CD4-positive, CD25-positive, alpha-beta regulatory T cell (primary cell): ENCODE measurements at regions not wholly inside any gene's neighbourhood (a gene's known extent, or its start where the extent isn't known, plus 50 kb on each side); places are given as distances from the start of the nearest gene placed in this dataset.

Experiments used
- ATAC-seq, 2 donors: fragments of 150-1000 bp; cut with Tn5 transposase; one replicate each; pipeline ENCODE4 v1.10.0; 2021; ENCODE audit warnings: low read depth in 2 of 2, moderate number of reproducible peaks in 2 of 2, moderate library complexity in 1 of 2
- DNase-seq, 3 donors: peaks; one replicate each; pipeline versions ENCODE4 v3.0.0 to v3.0.0-alpha.2; 2012 to 2022; ENCODE audit warnings: mixed read lengths in 1 of 3
- H3K27ac ChIP-seq: one replicate; pipeline ENCODE4 v1.7.0; 2013; ENCODE audit warnings: mild to moderate bottlenecking, low read length; ENCODE audit not compliant: insufficient read depth, poor library complexity, severe bottlenecking
- H3K27me3 ChIP-seq: one replicate; pipeline ENCODE4 v1.7.0; 2013; ENCODE audit warnings: low read length; ENCODE audit not compliant: control insufficient read depth, insufficient read depth
- H3K36me3 ChIP-seq: one replicate; pipeline ENCODE4 v1.7.0; 2013; ENCODE audit warnings: mild to moderate bottlenecking, low read length, moderate library complexity; ENCODE audit not compliant: control insufficient read depth, insufficient read depth
- H3K4me1 ChIP-seq: 2 replicates; pipeline ENCODE4 v1.7.0; 2013; ENCODE audit warnings: mild to moderate bottlenecking, low read length; ENCODE audit not compliant: insufficient read depth, control insufficient read depth, poor library complexity, severe bottlenecking
- H3K4me3 ChIP-seq: one replicate; pipeline ENCODE4 v1.7.0; 2013; ENCODE audit warnings: low read depth, mild to moderate bottlenecking, low read length, moderate library complexity
- H3K9me3 ChIP-seq, 2 experiments: 1 replicate in 1 of 2; 2 replicates in 1 of 2; pipeline ENCODE4 v1.7.0; 2013; ENCODE audit warnings: low read length in 2 of 2, mild to moderate bottlenecking in 1 of 2, moderate library complexity in 1 of 2; ENCODE audit not compliant: control insufficient read depth in 2 of 2
- H3K27ac Mint-ChIP-seq, 3 donors: one replicate each; pipeline ENCODE4 v1.8.0; 2020 to 2022; ENCODE audit warnings: mild to moderate bottlenecking in 3 of 3, mixed read lengths in 3 of 3, moderate library complexity in 2 of 3
- H3K27me3 Mint-ChIP-seq: one replicate; pipeline ENCODE4 v1.8.0; 2022; ENCODE audit warnings: mild to moderate bottlenecking, mixed read lengths
- H3K36me3 Mint-ChIP-seq: one replicate; pipeline ENCODE4 v1.8.0; 2020; ENCODE audit warnings: mixed read lengths
- H3K4me1 Mint-ChIP-seq, 4 donors: one replicate each; pipeline ENCODE4 v1.8.0; 2020 to 2022; ENCODE audit warnings: mixed read lengths in 4 of 4, mild to moderate bottlenecking in 1 of 4
- H3K4me3 Mint-ChIP-seq, 4 donors: one replicate each; pipeline ENCODE4 v1.8.0; 2020 to 2022; ENCODE audit warnings: mild to moderate bottlenecking in 4 of 4, mixed read lengths in 4 of 4, moderate library complexity in 3 of 4
- H3K9me3 Mint-ChIP-seq, 7 donors: one replicate each; pipeline ENCODE4 v1.8.0; 2020 to 2022; ENCODE audit warnings: mixed read lengths in 7 of 7, mild to moderate bottlenecking in 3 of 7, moderate library complexity in 2 of 7

GRCh38 chr22:27299181-27300085 lies 502.1 kb downstream of the MN1 start:
- Mint-ChIP-seq H3K36me3 (no peaks in the 10 kb centered on the region), H3K9me3 (peaks cover 0 to 2% (median 0%) of the 10 kb centered on the region in 7 donors), H3K4me3 (no peak overlapping the region), H3K27me3 (peaks cover 13% of the 10 kb centered on the region), H3K4me1 (peaks cover 0 to 4% (median 0%) of the 10 kb centered on the region in 4 donors), H3K27ac (no peak overlapping the region)
- no peaks in the 10 kb centered on the region for H3K4me1 ChIP-seq
- no peak overlapping the region for H3K27ac ChIP-seq
- no peak for ATAC-seq
- DNase-seq: no peak
- no peaks in the 10 kb centered on the region for H3K9me3 ChIP-seq
- no peaks in the 10 kb centered on the region for H3K36me3 ChIP-seq
- no peaks in the 10 kb centered on the region for H3K27me3 ChIP-seq
- no peak overlapping the region for H3K4me3 ChIP-seq

- Histone ChIP-seq H3K27ac (no peak overlapping the region), H3K4me1 (no peaks in the 10 kb centered on the region), H3K4me3 (no peak overlapping the region), H3K27me3 (no peaks in the 10 kb centered on the region), H3K9me3 (no peaks in the 10 kb centered on the region), H3K36me3 (no peaks in the 10 kb centered on the region)
- Mint-ChIP-seq H3K36me3 (no peaks in the 10 kb centered on the region), H3K4me3 (no peak overlapping the region), H3K27me3 (peaks cover 16% of the 10 kb centered on the region), H3K4me1 (peaks cover 0 to 4% (median 0%) of the 10 kb centered on the region in 4 donors), H3K27ac (no peak overlapping the region), H3K9me3 (peaks cover 0 to 3% (median 0%) of the 10 kb centered on the region in 7 donors)
- ATAC-seq (no peak), DNase-seq (no peak)
Measured at GRCh38 chr22:27300536-27301285, 500.8 kb downstream of the MN1 start.

- Histone ChIP-seq H3K4me1 (no peaks in the 10 kb centered on the region), H3K4me3 (no peak overlapping the region), H3K36me3 (no peaks in the 10 kb centered on the region), H3K27ac (no peak overlapping the region), H3K27me3 (no peaks in the 10 kb centered on the region), H3K9me3 (no peaks in the 10 kb centered on the region)
- no peak overlapping the region for H3K27ac Mint-ChIP-seq
- no peak overlapping the region for H3K4me3 Mint-ChIP-seq
- no peak for DNase-seq
- peaks cover 0 to 3% (median 0%) of the 10 kb centered on the region in 7 donors for H3K9me3 Mint-ChIP-seq
- ATAC-seq: no peak
- peaks cover 0 to 4% (median 2%) of the 10 kb centered on the region in 4 donors for H3K4me1 Mint-ChIP-seq
- H3K27me3 Mint-ChIP-seq: peaks cover 16% of the 10 kb centered on the region
- no peaks in the 10 kb centered on the region for H3K36me3 Mint-ChIP-seq
Measured at GRCh38 chr22:27302501-27302900, 499.1 kb downstream of the MN1 start.

GRCh38 chr22:27303718-27304117 lies 497.8 kb downstream of the MN1 start:
- Histone ChIP-seq H3K36me3 (no peaks in the 10 kb centered on the region), H3K9me3 (no peaks in the 10 kb centered on the region), H3K27ac (no peak overlapping the region), H3K27me3 (no peaks in the 10 kb centered on the region), H3K4me1 (no peaks in the 10 kb centered on the region), H3K4me3 (no peak overlapping the region)
- Mint-ChIP-seq H3K9me3 (peaks cover 0 to 6% (median 2%) of the 10 kb centered on the region in 7 donors), H3K4me3 (no peak overlapping the region), H3K4me1 (peaks cover 0 to 6% (median 0%) of the 10 kb centered on the region in 4 donors), H3K36me3 (no peaks in the 10 kb centered on the region), H3K27me3 (peaks cover 9% of the 10 kb centered on the region), H3K27ac (no peak overlapping the region)
- ATAC-seq: no peak
- no peak for DNase-seq

GRCh38 chr22:27306771-27307170 lies 494.8 kb downstream of the MN1 start:
- Mint-ChIP-seq H3K27ac (no peak overlapping the region), H3K4me1 (peaks cover 0 to 6% (median 0%) of the 10 kb centered on the region in 4 donors), H3K27me3 (peaks cover 5% of the 10 kb centered on the region), H3K9me3 (peaks cover 0 to 7% (median 4%) of the 10 kb centered on the region in 7 donors), H3K4me3 (no peak overlapping the region), H3K36me3 (no peaks in the 10 kb centered on the region)
- no peaks in the 10 kb centered on the region for H3K27me3 ChIP-seq
- H3K9me3 ChIP-seq: no peaks in the 10 kb centered on the region
- no peaks in the 10 kb centered on the region for H3K36me3 ChIP-seq
- no peak overlapping the region for H3K27ac ChIP-seq
- H3K4me1 ChIP-seq: no peaks in the 10 kb centered on the region
- H3K4me3 ChIP-seq: no peak overlapping the region
- no peak for ATAC-seq
- DNase-seq: no peak

- no peak overlapping the region for H3K27ac Mint-ChIP-seq
- no peak overlapping the region for H3K4me3 ChIP-seq
- H3K4me1 Mint-ChIP-seq: peaks cover 0 to 6% (median 0%) of the 10 kb centered on the region in 4 donors
- peaks cover 0 to 7% (median 4%) of the 10 kb centered on the region in 7 donors for H3K9me3 Mint-ChIP-seq
- no peaks in the 10 kb centered on the region for H3K36me3 Mint-ChIP-seq
- H3K27me3 Mint-ChIP-seq: peaks cover 5% of the 10 kb centered on the region
- no peak overlapping the region for H3K4me3 Mint-ChIP-seq
- ATAC-seq: no peak
- no peak for DNase-seq
- H3K36me3 ChIP-seq: no peaks in the 10 kb centered on the region
- H3K9me3 ChIP-seq: no peaks in the 10 kb centered on the region
- H3K27me3 ChIP-seq: no peaks in the 10 kb centered on the region
- H3K4me1 ChIP-seq: no peaks in the 10 kb centered on the region
- no peak overlapping the region for H3K27ac ChIP-seq
Measured at GRCh38 chr22:27307545-27308247, 493.9 kb downstream of the MN1 start.

- Mint-ChIP-seq H3K27me3 (peaks cover 5% of the 10 kb centered on the region), H3K27ac (no peak overlapping the region), H3K4me1 (peaks cover 0 to 6% (median 0%) of the 10 kb centered on the region in 4 donors), H3K4me3 (no peak overlapping the region), H3K36me3 (no peaks in the 10 kb centered on the region), H3K9me3 (peaks cover 0 to 6% (median 4%) of the 10 kb centered on the region in 7 donors)
- H3K27ac ChIP-seq: no peak overlapping the region
- no peaks in the 10 kb centered on the region for H3K36me3 ChIP-seq
- no peak overlapping the region for H3K4me3 ChIP-seq
- ATAC-seq (no peak), DNase-seq (no peak)
- H3K27me3 ChIP-seq: no peaks in the 10 kb centered on the region
- no peaks in the 10 kb centered on the region for H3K4me1 ChIP-seq
- no peaks in the 10 kb centered on the region for H3K9me3 ChIP-seq
Measured at GRCh38 chr22:27308513-27308912, 493.0 kb downstream of the MN1 start.
